ENCODE measurements at regions not wholly inside any gene's neighbourhood (a gene's known extent, or its start where the extent isn't known, plus 50 kb on each side); places are given as distances from the start of the nearest gene placed in this dataset.
A peak's percentile ranks its signal among the peaks of the same experiment; 100 is the strongest.

DNA sequence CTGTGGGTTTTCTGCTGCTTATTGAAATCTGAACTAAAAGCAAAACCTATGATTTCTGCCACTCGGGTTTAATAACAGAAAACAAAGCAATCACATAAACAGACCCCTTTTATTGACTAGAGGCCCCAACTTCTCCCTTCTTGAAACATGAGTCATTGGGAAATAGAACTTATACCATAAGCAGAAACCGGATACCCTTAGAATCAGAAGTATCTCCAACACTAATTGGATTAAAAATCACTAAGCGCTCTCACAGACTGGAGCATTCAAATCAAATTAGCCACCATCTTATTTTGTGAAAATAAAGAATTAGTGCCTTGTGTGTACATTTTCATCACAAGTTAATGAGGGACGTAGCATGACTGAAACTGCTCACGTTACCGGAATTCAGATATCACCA lies 206.9 kb downstream of the WDR11 start:
- no peak for DNase-seq (ENCODE audit: low read depth, low spot score)

DNA sequence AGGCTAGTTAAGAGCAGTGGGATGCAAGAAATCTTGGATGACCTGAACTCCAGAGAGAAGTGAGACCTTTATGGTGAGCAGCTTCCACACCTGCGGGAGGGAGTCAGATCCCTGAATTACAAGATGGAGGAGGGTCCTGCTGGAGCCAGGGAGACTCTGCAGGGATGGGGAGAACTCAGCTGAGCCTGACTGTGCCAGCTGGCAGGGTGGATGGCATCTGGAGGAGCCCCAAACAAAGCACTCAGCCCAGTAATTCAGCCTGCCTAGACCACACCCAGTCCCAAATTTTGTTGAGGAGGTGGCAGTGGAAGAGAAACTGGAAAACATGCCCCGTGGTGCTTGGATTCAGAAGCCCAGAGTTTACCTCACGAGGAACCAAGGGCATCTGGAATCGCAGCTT lies 208.2 kb downstream of the WDR11 start:
- no peak for DNase-seq (ENCODE audit: low read depth, low spot score)
- H3K4me3 ChIP-seq (ENCODE audit: low read length): no peak overlapping the region

More for the DNA sequence above, 206.9 kb downstream of the WDR11 start:
- no peak overlapping the region for H3K4me3 ChIP-seq (ENCODE audit: low read length)

DNA sequence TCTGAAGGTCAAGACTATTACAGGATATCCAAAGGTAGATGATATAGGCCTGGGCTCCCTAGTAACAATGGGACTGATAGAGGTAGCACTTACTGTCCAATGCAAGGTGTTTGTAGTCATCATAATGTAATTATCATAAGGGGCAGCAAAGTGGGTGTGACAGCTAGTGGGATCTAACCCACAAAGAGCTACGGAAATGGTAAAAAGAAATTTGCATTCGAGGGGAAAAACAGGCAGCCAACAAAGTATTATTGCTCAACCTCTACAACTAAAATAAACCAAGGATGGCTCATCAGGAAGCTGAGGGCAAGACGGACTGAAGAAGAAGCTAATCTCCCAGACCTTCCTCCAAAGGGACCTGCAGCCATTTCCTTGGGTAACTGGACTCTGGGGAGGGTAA lies 211.0 kb downstream of the WDR11 start:
- DNase-seq (ENCODE audit: low read depth, low spot score): no peak
- H3K4me3 ChIP-seq (ENCODE audit: low read length): no peak overlapping the region

DNA sequence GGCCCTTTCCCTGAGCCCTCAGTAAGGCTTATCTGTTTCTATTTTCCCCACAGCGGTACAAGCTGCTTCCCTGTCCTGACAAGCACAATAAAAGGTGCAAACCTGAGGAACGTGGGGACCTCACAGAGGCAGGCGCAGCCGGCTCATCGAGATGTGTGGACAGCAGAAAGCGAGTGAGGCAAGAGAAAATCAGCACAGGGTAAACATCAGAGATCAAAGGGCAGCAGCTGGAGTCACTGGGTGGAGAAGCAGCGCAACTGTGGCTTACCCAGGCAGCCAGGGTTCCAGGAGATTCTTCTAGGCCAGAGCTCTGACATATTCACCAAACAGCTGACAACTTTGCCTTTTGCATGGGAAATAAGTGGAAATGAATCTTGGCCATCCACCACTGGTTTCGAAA lies 212.6 kb downstream of the WDR11 start:
- H3K4me3 ChIP-seq (ENCODE audit: low read length): no peak overlapping the region
- DNase-seq (ENCODE audit: low read depth, low spot score): no peak

DNA sequence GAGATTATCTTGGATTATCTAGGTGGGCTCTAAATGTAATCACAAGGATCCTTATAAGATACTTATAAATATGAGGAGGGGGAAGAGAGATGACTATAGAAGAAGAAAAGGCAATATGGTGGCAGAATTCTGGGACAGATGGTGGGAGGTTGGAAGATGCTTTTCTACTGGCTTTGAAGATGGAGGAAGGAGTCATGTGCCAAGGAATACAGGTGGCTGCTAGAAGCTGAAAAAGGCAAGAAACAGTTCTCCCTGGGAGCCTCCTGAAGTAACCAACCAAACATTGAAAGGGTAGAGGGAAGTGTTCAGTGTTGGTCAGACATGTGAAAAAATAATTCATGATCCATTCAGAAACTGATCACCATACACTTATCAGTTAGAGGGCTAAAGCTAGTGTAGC lies 213.3 kb downstream of the WDR11 start:
- no peak for DNase-seq (ENCODE audit: low read depth, low spot score)
- H3K4me3 ChIP-seq (ENCODE audit: low read length): no peak overlapping the region

DNA sequence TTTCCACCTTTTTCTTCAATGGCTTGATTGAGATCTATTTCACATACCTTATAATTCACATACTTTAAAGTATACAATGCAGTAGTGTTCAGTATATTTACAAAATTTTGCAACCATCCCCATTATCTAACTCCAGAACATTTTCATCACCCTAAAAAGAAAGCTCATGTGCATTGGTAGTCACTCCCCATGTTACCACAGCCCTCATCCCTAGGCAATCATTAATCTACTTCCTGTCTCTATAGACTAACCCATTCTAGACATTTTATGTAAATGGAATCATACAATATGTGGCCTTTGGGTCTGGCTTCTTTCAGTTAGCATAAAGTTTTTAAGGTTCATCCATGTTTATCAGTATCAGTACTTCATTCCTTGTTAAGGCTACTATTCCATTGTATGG lies 214.2 kb downstream of the WDR11 start:
- DNase-seq (ENCODE audit: low read depth, low spot score): no peak
- H3K4me3 ChIP-seq (ENCODE audit: low read length): no peak overlapping the region

DNA sequence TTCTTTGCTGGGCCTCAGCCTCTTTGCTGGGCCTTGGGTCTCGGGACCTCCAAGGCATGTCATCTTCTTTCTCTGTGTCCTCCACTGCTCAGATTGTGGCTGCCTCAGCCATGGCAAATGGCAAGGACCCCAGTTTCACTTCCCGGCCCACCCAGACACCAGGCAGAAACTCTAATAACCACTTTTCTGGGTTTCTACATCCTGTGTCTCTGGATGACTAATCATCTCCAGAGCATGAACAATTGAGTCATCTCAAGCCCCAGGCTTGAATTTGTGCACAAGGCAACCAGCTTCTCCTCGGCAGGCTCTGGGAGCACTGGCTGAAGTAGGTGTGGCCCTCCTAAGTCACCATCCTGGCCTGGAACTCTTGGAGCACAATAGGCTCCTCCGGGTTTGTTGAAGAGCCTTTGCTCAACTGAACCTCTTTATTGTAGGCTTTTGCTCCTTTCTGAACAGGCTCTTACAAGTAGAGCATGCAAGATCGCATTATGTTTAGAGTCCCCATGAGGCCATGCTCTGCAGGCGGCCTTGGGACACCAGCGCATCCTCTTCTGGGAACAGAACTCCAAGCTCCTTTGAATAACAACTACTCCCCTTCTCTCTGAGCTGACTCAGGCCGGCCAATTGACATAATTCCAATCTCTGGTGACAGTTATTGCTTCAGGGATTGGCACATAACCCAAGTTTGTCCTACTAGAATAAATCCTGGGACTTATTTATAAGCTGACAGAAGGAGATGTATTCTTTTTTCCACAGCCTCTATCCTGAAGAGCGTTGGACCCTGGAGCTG lies 218.1 kb downstream of the WDR11 start:
- no peak for DNase-seq (ENCODE audit: low read depth, low spot score)
- no peak overlapping the region for H3K4me3 ChIP-seq (ENCODE audit: low read length)

DNA sequence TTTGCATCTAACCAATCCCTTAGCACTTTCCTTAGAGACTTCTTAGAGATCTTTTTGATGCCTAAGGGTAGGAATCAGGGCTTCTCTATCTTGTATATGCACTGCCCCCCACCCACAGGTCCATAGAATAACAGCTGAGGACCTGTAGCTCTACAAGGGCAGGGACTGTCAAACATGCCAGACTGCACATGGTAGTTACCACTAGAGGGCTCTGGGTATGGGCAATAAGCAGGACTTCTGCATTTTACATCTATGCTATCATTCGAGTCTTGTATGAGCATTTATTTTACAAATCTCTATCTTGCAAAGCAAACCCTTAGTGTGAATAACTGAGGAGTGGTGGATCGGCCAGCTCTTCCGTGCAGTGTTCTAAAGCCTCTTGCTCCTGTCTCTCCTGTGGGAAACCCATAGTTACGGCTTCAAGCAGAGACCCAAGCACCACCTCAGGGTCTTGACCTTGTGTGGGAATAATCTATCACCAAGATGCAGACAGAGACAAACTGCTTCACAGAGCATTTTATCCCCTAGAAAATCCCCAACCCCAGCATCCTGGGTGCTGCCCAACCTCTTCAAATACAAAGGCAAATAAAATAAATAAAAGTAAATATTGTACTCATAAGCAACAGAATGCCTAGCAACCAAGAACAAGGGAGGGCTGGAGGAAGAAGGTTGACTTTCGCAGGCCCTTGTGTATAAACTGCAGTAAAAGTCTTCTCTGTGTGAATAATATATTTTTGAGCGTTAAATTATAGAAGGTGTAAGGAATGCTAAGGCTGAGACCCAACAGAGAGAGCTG lies 219.3 kb downstream of the WDR11 start:
- peak; percentile 29 for DNase-seq (ENCODE audit: low read depth, low spot score)
- H3K4me3 ChIP-seq (ENCODE audit: low read length): no peak overlapping the region

DNA sequence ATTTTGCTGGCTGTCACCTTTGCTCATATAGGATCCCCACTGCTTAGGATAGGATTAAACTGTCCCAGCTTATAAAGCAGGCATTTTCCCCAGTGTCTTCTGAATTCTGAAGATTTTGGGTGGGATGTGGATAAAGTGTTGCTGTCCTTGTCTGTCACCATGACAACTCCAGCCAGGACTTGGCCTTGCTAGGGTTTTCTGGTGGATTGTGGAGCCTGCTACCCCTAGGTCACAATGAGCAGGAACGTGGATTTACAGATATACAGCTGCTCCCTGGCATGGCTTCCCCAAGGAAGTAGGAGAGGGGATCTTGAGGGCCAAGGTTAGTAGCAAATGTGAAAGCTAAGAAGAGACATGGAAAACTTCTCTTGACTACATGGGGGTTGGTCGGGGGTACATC lies 220.7 kb downstream of the WDR11 start:
- DNase-seq (ENCODE audit: low read depth, low spot score): no peak
- H3K4me3 ChIP-seq (ENCODE audit: low read length): no peak overlapping the region

DNA sequence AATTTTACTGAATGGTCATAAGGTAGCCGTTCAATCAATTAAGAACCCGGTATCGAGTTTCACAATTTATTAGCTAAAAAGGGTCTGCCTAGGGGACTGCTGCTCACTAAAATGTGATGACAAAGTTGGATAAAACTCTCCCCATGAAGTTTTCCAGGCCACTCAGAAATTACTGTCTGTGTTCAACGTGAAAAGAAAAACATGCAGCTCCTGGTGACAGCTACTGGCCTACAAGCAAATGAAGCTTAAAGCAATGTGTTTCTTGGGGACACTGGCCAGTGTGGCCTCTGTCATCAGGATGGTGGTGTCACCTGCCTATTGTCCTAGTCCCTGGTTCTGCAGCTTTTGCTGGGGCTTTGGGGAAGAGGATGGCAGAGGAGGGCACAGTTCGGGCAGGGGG lies 222.6 kb downstream of the WDR11 start:
- H3K4me3 ChIP-seq (ENCODE audit: low read length): no peak overlapping the region
- no peak for DNase-seq (ENCODE audit: low read depth, low spot score)

DNA sequence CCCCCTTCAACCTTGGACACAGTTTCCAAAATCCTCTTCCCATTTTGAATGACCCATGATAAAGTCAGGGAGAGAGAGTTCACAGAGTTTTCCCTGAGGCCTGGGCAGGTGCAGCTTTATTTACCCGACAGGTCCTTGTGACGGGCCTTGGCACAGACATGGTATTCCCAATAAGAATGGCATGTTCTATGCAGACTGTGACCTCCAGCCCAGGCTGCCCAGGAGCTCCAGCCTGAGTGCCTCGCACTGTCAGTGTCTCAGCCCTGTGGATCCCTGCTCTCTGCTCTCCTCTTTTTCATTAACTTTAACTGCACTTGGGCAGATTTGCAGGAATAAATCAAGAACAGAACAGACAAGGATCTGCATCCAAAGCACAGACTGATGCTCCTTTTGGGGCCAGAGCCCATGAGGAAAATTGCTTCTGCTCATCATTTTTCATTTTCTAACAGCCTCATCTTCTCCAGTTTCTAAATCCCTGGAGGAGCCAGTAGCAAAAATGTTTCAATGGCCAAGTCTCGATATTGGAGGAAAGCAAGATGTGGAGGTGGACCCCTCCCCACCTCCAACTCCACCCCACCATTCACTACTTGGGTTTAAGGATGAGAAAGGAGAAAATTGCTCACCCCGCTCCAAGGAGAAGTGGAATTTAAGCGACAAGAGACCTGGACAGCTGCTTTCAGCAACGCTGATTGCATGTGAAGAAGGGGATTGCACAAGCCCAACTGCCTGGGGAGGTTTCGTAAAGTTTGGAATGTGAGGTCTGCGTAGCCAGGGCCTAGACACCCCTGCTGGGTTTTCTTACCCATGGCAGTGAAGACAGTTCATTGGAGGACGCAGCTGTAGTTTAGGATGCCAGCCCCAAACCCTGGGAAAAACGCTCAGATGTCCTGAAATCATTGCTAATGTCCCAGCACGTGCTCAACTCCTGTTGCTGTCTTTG lies 225.9 kb downstream of the WDR11 start:
- H3K4me3 ChIP-seq (ENCODE audit: low read length): no peak overlapping the region
- DNase-seq (ENCODE audit: low read depth, low spot score): no peak

DNA sequence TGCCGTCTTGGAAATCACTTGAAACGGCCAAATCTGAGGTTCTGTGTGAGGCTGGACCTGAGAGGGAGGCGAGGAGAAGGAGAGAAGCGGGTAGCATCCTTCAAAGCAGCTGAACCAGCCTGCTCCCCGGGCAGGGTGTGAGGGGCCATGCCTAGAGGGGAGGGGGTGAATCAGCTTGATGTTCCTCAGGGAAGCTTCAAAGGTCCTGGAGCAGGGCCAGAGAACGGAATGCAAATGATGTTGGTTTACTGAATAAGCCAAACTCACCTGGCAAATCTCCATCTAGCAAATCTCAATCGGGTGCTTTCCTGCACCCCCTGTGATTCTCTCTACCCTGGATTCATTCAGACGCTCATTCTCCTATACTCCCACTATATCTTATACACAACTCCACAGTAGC lies 226.9 kb downstream of the WDR11 start:
- H3K4me3 ChIP-seq (ENCODE audit: low read length): no peak overlapping the region
- DNase-seq (ENCODE audit: low read depth, low spot score): no peak

DNA sequence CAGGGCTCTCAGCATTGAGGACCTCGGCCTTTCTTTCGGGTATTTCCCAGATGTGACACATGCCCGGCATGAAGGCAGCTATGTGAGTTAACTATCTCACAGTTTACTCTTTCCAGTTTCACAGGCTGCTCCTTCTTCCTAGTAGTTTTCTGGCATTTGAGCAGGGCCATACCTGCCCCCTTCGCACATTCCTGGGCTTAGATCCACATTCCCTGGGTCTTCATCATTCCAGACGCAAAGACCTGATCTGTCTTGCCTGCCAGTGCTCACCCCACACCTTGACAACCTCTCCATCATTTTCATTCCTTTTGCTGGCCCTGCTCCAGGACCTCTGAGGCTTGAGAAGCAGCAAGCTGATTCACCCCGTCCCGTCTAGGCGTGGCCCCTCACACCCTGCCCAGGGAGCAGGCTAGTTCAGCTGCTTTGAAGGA lies 227.5 kb downstream of the WDR11 start:
- H3K4me3 ChIP-seq (ENCODE audit: low read length): no peak overlapping the region
- no peak for DNase-seq (ENCODE audit: low read depth, low spot score)

DNA sequence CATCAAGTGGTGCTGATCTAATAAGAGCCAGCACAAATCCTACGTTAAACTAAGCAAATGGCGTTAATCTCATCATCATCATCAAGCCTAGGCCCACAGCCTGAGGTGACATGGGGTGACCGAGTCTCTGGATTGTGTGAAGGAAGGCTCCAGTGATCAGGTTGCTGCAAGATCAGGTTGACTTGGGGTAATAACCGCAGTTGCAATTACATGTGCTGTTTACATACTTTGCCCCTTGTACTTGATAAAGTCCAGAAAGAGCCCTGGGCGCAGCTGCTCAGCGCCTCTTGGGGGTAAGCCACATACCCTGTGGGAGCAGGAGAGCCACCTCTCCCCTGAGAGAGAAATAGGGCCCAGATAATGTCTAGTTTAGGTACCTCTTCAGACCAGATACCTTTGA lies 228.1 kb downstream of the WDR11 start:
- no peak overlapping the region for H3K4me3 ChIP-seq (ENCODE audit: low read length)
- DNase-seq (ENCODE audit: low read depth, low spot score): no peak

DNA sequence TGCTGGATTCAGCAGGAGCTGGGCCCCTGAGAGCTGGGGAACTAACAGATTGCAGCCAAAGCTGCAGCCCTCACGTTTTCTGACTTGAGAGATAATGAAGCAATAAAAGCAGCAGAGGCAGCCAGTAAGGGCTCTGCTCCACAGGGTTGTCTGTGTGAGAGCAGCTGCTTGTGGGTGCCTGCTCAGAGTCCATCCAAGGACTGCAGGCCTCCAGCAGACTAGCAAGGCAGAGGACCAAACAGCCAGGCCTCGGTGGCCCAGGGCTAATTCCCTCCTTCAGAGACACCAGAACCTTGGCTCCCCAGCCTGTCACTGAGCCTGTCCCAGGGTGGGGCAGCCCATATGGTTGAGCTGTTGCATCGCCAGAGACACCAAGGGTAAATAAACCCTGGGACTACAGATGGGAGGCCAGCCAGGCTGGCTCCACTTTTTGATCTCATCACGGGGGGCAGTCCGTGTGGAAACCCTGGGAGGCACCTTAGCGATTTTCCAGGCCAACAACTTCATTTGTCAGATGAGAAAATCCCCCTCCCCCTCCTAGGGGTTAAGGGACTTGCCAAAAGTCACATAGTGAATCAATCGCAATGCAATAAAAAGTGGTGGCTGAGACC lies 229.2 kb downstream of the WDR11 start:
- no peak overlapping the region for H3K4me3 ChIP-seq (ENCODE audit: low read length)
- DNase-seq (ENCODE audit: low read depth, low spot score): no peak

DNA sequence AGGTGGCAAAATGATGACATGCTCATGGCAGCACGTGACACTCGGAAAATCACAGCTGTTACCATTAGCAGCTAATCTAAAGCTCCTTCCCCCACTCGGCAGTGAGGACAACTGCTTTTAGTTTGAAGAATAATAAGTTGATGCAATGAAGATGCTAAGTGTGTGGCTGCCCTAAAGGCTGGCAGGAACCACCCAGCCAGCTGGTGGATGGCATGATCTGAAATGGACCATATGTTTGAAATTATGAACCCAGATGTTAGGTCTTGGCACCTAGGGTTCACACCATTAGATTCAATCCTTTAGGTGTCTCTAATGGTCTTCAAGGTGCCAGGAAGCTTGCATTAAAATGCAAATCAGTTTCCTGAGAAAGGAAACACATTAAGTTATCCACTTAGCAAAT lies 230.1 kb downstream of the WDR11 start:
- H3K4me3 ChIP-seq (ENCODE audit: low read length): no peak overlapping the region
- no peak for DNase-seq (ENCODE audit: low read depth, low spot score)

DNA sequence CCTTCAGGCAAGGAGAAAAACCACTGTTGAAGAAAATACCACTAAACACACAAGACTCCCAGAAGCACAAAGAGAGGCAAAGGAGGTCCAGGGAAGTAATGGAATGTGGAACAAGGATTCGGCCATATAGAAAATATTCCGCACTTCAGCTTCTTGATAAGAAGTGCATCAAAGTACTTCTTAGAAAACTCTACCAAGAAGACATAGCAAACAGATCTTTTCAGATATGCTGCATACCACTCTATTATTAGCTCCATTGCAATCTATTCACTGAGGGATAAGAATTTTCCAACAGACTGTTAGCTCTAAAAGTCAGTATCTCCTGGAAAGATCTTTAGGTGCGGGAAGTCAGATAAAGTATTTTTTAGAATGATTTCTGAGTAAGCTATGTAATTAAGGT lies 231.8 kb downstream of the WDR11 start:
- no peak overlapping the region for H3K4me3 ChIP-seq (ENCODE audit: low read length)
- no peak for DNase-seq (ENCODE audit: low read depth, low spot score)

DNA sequence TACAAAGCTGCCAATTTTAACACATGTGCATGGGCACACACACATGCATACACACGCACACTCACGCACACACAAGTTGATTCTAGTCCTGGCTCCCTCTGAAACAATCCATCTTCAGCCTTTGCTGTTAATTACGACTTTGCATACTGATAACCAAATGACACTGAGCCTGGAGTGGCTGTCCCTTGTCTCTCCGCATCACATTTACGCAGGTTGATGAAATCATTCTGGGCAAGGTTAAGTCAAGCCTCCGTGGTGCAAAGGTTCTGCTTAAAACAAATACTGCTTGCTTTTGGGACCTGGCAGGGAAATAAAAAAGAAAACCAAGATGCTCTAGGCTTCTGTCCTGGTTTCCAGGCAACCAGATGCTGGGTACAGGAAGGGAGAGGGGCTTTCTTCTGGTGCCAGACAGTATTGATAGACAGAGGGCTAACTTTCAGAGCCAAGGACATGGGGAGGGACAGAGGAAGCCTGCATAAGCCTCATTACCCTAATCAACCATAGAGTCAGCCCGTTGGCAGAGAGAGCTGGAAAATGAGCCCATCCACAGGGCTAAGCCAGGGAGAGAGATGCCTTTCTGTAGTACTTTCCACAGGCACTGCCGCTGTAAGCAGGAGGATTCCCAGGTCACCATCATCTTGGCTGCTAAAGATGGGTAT lies 233.0 kb downstream of the WDR11 start:
- DNase-seq (ENCODE audit: low read depth, low spot score): no peak

DNA sequence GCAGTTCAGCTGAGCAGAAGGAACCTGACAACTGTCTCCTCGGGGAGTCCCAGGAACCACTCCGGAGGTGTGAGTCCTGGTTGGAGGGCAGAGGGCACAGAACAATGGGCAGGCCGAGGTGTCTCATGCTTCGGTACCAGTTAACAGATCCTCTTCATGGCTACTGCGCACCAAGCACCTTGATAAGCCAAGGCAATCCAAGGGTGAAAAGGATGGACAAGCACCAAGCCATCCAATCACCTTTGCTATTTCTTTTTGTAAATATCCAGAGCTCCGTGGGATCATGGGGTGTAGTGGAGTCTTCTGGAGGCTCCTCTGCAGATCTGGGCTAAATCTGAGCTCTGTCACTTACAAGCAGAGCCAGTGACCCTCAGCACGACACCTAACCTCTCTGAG lies 233.5 kb downstream of the WDR11 start:
- DNase-seq (ENCODE audit: low read depth, low spot score): no peak
- H3K4me3 ChIP-seq (ENCODE audit: low read length): no peak overlapping the region

More for the DNA sequence above, 233.0 kb downstream of the WDR11 start:
- H3K4me3 ChIP-seq (ENCODE audit: low read length): no peak overlapping the region

All from Jurkat, Clone E6-1 (cell line).